SKM-1 treated with dmso at 0.1 percent for 144 hours (cell line): ENCODE measurements at regions not wholly inside any gene's neighbourhood (a gene's known extent, or its start where the extent isn't known, plus 50 kb on each side); places are given as distances from the start of the nearest gene placed in this dataset.
"Not testable (repeated sequence)": the region's sequence is repeated elsewhere in the genome, so short reads cannot be mapped to it uniquely, and the experiment has no call there.

Experiments
- DNase-seq: peaks from one replicate; lab custom pipeline; 2025; ENCODE audit not compliant: unreplicated experiment; lab: John Stamatoyannopoulos, UW

DNA sequence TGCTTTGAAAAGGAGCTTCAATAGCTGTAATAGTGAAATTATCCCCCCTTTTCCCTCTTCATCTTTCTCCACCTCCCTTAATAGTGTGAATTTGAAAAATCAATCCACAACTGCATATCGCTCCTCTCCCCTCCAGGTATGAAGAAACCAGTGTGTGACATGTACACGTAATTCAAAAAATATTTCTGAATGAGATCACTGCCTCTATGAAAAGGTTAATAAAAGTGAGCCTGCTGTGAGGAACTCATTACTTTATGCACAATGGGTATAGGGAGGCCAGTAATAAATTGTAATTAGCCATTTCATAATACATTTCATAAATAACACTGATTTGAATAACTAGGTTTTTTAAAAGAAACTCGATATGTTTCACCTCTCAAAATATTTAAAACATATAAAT lies 209.0 kb upstream of the KYNU start:
- no peak for DNase-seq

DNA sequence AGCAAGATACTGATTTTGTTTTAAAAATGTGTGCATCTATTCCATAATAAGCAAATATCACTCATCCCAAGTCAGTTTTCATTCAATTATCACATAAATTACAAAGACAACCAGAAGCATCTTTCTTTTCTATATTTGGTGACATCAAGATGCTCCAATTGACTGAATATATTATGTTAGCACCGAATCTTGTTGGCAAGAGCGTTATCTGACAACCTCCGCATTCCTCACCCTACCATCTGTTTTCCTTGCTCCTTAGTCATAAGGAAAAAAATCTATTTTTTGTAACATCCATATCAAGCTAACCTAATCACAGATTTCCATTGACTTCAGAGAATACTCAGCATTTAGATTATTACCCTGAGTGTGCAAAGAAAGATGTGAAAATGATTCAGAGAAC lies 212.2 kb upstream of the KYNU start:
- no peak for DNase-seq

- no peak for DNase-seq
These were observed 226.9 kb upstream of the KYNU start for GRCh38 chr2:142650601-142651000.

GRCh38 chr2:142649581-142649980 lies 227.9 kb upstream of the KYNU start:
- DNase-seq: no peak

GRCh38 chr2:142642650-142643049 lies 234.8 kb upstream of the KYNU start:
- DNase-seq: no peak

- DNase-seq: no peak
These were observed 248.3 kb upstream of the KYNU start for GRCh38 chr2:142629193-142629592.

- no peak for DNase-seq
These were observed 256.2 kb upstream of the KYNU start for GRCh38 chr2:142621287-142621686.

- no peak for DNase-seq
These were observed 260.0 kb upstream of the KYNU start for GRCh38 chr2:142617461-142617860.

GRCh38 chr2:142615876-142616275 lies 261.6 kb upstream of the KYNU start:
- no peak for DNase-seq

- not testable (repeated sequence) for DNase-seq
These were observed 264.3 kb upstream of the KYNU start for GRCh38 chr2:142613193-142613592.

- no peak for DNase-seq
These were observed 272.0 kb upstream of the KYNU start for GRCh38 chr2:142605421-142605820.

DNA sequence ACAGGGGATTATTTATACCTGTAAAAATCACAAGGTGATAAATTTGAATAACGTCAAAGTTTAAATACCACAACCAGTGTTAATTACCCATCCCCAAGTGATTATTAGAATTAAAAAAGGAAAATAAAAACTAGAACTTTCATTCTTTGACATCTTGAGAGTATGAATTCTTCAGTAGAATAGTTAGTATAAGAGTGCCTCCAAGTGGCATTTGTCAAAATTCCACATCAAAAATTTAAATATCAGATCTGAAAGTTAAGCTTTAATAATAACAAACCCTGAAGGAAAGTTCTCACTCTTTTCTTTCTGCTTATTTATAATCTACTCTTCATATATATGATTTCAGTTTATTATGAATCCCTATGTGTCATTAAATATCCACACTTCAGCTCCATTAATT lies 273.7 kb upstream of the KYNU start:
- no peak for DNase-seq

- DNase-seq: no peak
These were observed 275.0 kb upstream of the KYNU start for GRCh38 chr2:142602418-142602989.

- no peak for DNase-seq
These were observed 275.7 kb upstream of the KYNU start for GRCh38 chr2:142601794-142602193.

DNA sequence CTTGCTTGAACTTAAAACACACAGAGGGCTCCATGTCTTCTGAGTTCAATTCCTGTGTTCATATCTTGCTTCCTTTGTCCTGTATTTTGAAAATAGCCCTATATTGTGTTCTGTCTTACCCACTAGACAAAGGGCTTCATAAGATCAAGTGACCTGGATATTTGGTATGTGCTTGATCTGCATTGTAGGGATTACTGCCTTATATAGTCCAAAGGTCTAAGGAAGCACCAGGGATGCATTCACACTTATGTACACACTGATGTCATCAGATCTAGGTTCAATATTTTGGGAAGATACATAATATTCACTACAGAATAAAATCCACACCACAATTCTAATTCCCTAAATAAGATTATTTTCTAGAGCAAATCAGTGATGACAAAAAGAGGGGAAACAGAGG lies 278.0 kb upstream of the KYNU start:
- DNase-seq: no peak

- DNase-seq: no peak
These were observed 278.6 kb upstream of the KYNU start for GRCh38 chr2:142598846-142599245.

DNA sequence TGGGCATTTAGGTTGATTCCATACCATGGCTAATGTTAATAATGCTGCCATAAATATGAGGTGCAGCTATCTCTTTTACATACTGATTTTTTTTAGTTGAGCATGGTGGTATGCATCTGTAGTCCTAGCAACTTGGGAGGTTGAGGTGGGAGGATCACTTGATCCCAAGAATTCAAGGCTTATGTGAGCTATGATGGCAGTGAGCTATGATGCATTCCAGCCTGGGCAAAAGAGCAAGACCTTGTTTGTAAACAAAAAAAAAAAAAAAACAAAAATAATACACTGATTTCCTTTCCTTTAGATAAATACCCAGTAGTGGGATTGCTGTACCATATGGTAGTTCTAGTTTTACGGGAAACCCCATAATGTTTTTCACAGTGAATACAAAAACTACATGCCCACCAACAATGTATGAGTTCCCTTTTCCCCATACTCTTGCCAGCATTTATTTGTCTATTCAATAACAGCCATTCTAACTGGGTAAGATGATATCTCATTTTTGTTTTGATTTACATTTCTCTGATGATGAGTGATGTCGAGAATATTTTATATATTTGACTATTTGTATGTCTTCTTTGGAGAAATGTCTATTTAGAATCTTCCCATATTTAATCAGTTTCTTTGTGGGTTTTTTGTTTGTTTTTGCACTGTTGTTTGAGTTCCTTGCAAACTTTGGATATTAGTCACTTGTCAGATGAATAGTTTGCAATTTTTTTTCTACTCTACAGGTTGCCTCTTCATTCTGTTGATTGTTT lies 281.0 kb upstream of the KYNU start:
- no peak for DNase-seq

DNA sequence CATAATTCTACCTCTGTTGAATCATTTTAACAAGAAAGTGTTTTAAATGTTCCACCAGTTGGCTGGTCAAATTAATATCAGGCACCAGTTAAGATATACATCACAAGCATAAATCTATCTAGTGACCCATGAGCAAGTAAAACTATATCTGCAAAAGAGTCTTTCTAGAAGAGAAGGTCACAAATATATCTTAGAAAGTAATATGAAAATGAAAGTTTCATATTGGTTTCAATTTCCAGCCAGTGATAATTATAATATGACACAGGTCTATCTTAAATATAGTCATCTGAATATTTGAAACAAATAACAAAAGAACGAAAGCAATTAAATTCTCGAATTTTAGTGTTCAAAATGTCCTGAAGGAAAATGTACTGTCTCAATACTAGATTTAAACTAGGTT lies 282.5 kb upstream of the KYNU start:
- DNase-seq: no peak

DNA sequence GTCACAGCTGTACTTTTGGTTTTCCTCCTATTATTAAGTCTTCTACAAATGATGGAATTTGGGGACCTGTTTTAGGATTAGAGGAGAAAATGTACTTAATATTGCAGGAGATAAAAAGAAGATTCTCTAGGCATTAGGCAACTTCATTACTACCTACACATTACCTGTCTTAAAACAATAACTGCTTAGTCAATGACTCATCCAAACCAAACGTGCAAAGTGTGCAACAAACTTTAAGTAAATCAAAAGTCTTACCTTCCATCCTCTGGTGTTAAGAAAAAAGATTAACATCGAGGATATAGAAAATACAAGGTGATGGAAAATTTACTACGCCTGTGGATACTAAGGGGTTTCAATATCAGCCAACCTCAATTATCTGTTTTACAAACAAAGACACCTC lies 285.3 kb upstream of the KYNU start:
- DNase-seq: no peak

GRCh38 chr2:142591420-142591819 lies 286.0 kb upstream of the KYNU start:
- DNase-seq: no peak

GRCh38 chr2:142588269-142588668 lies 289.2 kb upstream of the KYNU start:
- DNase-seq: no peak

- peak; percentile 12 for DNase-seq
These were observed 290.5 kb upstream of the KYNU start for GRCh38 chr2:142586693-142587580.
